ENCODE measurements at regions not wholly inside any gene's neighbourhood (a gene's known extent, or its start where the extent isn't known, plus 50 kb on each side); places are given as distances from the start of the nearest gene placed in this dataset.

DNA sequence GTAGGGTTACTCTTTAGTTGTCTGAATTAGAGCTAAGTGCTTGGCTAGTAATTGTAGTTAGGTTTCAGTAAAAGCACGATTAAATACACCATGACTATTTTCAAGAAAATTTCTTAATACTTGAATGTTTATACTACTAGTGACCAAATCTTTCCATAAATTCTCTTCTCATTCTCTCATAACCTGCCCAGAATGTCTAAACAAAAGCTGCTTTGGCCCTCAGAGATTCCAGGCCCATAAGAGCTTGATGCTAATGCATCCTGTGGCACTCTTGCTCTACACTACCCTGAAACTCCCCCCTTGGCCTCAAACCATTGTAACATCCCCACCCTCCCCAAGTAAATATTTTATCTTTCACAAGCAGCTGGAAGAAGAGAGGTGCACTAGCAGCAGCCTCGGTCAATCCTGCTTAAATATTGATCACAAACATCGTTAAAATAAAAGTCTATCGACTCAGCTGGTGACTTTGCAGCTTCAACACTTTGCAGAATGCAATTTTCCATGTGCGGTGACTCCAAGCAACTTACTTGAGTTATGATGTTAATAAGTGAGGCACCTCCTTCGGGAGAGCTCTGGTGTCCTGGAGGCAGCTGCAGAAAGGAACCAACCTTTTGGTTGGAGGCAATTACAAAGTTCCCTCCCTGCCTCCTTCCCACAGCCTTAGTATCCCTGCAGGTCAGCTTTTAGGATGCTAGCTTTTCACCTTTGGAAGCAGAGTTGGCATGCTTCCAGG is 315.6 kb upstream of the PLXNA2 start:
- H3K4me1 ChIP-seq: no peaks in the 10 kb centered on the region
- no peaks in the 10 kb centered on the region for H3K9me3 ChIP-seq (replicated peaks)
- no peak for DNase-seq
- H3K27me3 ChIP-seq: no peaks in the 10 kb centered on the region
- no peak overlapping the region for H3K4me3 ChIP-seq
- H3K36me3 ChIP-seq: no peaks in the 10 kb centered on the region
- H3K27ac ChIP-seq: no peak overlapping the region

GRCh38 chr1:208562151-208562960 is 318.2 kb upstream of the PLXNA2 start:
- Histone ChIP-seq H3K27ac (no peak overlapping the region), H3K36me3 (no peaks in the 10 kb centered on the region), H3K4me3 (no peak overlapping the region), H3K9me3 (replicated peaks) (no peaks in the 10 kb centered on the region), H3K27me3 (no peaks in the 10 kb centered on the region), H3K4me1 (no peaks in the 10 kb centered on the region)
- DNase-seq: no peak

- Histone ChIP-seq H3K27ac (no peak overlapping the region), H3K27me3 (no peaks in the 10 kb centered on the region), H3K4me3 (no peak overlapping the region), H3K36me3 (no peaks in the 10 kb centered on the region), H3K4me1 (no peaks in the 10 kb centered on the region), H3K9me3 (replicated peaks) (no peaks in the 10 kb centered on the region)
- DNase-seq: no peak
Observed at GRCh38 chr1:208564466-208564865, 320.3 kb upstream of the PLXNA2 start.

GRCh38 chr1:208565756-208566440 is 321.7 kb upstream of the PLXNA2 start:
- no peaks in the 10 kb centered on the region for H3K36me3 ChIP-seq
- no peak for DNase-seq
- H3K27me3 ChIP-seq: no peaks in the 10 kb centered on the region

GRCh38 chr1:208569181-208569580 is 325.0 kb upstream of the PLXNA2 start:
- H3K36me3 ChIP-seq: no peaks in the 10 kb centered on the region
- no peak overlapping the region for H3K27ac ChIP-seq
- no peaks in the 10 kb centered on the region for H3K4me1 ChIP-seq
- no peak overlapping the region for H3K4me3 ChIP-seq
- no peaks in the 10 kb centered on the region for H3K9me3 ChIP-seq (replicated peaks)
- DNase-seq: no peak
- no peaks in the 10 kb centered on the region for H3K27me3 ChIP-seq

More at GRCh38 chr1:208565756-208566440, 321.7 kb upstream of the PLXNA2 start:
- Histone ChIP-seq H3K4me1 (no peaks in the 10 kb centered on the region), H3K27ac (no peak overlapping the region), H3K4me3 (no peak overlapping the region), H3K9me3 (replicated peaks) (no peaks in the 10 kb centered on the region)

DNA sequence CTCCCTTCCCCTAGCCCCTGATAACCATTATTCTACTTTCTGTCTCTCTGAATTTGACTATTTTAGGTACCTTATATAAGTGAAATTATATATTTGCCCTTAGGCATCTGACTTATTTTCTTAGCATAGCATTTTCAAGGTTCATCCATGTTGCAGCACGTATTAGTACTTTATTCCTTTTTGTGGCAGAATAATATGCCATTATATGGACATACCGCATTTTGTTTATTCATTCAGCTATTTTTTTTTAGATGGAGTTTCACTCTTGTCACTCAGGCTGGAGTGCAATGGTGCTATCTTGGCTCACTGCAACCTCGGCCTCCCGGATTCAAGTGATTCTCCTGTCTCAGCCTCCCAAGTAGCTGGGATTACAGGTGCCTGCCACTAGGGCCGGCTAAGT is 326.2 kb upstream of the PLXNA2 start:
- no peak for DNase-seq
- no peak overlapping the region for H3K4me3 ChIP-seq
- no peaks in the 10 kb centered on the region for H3K27me3 ChIP-seq
- H3K4me1 ChIP-seq: no peaks in the 10 kb centered on the region
- H3K36me3 ChIP-seq: no peaks in the 10 kb centered on the region
- H3K9me3 ChIP-seq (replicated peaks): no peaks in the 10 kb centered on the region
- no peak overlapping the region for H3K27ac ChIP-seq

DNA sequence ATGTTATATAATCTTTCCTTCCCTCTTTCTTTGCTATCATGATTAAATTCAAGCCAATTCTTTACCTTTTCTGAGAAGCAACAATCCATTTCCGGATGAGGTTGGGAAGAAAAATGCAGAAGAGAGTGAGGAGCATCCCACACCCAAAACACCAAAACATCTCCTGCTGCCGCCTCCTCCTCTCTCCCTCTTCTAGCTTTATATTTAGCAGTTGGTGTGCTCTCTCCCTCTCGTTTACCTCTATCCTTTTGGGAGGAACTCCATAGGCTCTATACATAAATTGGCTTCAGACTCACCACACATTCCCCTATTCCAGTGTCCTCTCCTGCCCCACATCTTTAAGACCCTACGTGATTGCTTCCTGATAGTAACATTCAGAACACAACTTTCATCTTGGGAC is 332.2 kb upstream of the PLXNA2 start:
- no peak overlapping the region for H3K4me3 ChIP-seq
- H3K27me3 ChIP-seq: no peaks in the 10 kb centered on the region
- H3K36me3 ChIP-seq: no peaks in the 10 kb centered on the region
- DNase-seq: no peak
- H3K9me3 ChIP-seq (replicated peaks): no peaks in the 10 kb centered on the region
- no peak overlapping the region for H3K27ac ChIP-seq
- H3K4me1 ChIP-seq: no peaks in the 10 kb centered on the region

DNA sequence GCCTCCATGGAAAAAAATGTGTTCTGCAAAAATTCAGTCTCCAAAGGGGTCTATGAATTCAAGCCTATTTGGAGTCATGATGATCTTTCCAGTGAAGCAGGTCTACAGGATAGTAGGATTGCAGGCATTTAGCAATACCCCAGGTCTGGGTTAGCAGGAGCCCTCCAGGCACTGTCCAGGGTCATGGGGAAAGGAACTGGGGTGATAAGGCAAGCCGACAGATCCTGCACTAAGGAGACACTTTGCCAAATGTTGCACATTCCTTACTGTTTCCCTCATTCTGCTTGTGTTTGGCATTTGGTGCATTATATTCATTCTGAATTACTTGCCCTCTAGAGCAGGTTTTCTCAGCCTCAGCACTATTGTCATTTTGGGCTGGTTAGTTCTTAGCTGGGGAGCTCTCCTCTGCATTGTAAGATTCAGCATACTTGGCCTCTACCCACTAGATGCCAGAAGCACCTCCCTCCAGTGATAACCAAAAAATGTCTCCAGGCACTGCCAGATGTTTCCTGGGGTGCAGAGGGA is 333.3 kb upstream of the PLXNA2 start:
- no peak for DNase-seq
- H3K27me3 ChIP-seq: no peaks in the 10 kb centered on the region
- H3K4me3 ChIP-seq: no peak overlapping the region
- no peaks in the 10 kb centered on the region for H3K9me3 ChIP-seq (replicated peaks)
- H3K36me3 ChIP-seq: no peaks in the 10 kb centered on the region
- no peaks in the 10 kb centered on the region for H3K4me1 ChIP-seq
- H3K27ac ChIP-seq: no peak overlapping the region

GRCh38 chr1:208581209-208581608 is 337.0 kb upstream of the PLXNA2 start:
- DNase-seq: peak in 1 of 2 experiments; percentile 16
- Histone ChIP-seq H3K27me3 (no peaks in the 10 kb centered on the region), H3K36me3 (no peaks in the 10 kb centered on the region), H3K4me1 (no peaks in the 10 kb centered on the region), H3K4me3 (no peak overlapping the region), H3K27ac (no peak overlapping the region), H3K9me3 (replicated peaks) (no peaks in the 10 kb centered on the region)

GRCh38 chr1:208581667-208582066 is 337.5 kb upstream of the PLXNA2 start:
- Histone ChIP-seq H3K4me3 (no peak overlapping the region), H3K9me3 (replicated peaks) (no peaks in the 10 kb centered on the region), H3K4me1 (no peaks in the 10 kb centered on the region), H3K36me3 (no peaks in the 10 kb centered on the region), H3K27ac (no peak overlapping the region), H3K27me3 (no peaks in the 10 kb centered on the region)
- no peak for DNase-seq

DNA sequence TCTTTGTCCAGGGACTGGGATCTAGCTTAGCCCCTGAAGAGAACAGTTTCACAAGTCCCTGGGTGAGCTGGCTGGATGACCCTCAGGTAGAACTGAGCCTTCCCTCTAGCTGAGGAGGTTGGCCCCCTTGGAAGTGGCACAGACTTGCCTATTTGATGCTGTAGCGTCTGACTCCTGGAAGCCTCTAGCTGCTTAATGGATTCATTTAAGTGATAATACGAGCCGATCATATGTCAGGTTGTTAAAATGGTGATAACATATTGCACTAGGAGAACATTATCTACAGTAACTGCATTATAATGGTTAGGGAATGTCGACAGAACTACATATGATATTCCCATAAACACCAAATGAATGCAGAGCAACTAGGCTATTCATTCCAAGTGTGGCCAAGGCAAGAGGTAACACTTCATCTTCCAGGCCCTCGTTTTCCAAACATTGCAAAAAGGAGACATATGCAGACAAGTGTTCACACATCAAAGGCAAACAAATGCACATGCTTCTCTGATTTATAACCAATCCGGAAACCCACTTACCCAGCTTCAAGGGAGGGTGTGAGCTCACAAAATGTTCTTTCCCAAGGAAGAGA is 340.1 kb upstream of the PLXNA2 start:
- Histone ChIP-seq H3K9me3 (replicated peaks) (no peaks in the 10 kb centered on the region), H3K4me3 (no peak overlapping the region), H3K4me1 (no peaks in the 10 kb centered on the region), H3K27me3 (no peaks in the 10 kb centered on the region), H3K27ac (no peak overlapping the region), H3K36me3 (no peaks in the 10 kb centered on the region)
- DNase-seq: no peak

- DNase-seq: no peak
- Histone ChIP-seq H3K27ac (no peak overlapping the region), H3K9me3 (replicated peaks) (no peaks in the 10 kb centered on the region), H3K27me3 (peaks cover 5% of the 10 kb centered on the region), H3K36me3 (no peaks in the 10 kb centered on the region), H3K4me1 (no peaks in the 10 kb centered on the region), H3K4me3 (no peak overlapping the region)
Observed at GRCh38 chr1:208587110-208587509, 342.9 kb upstream of the PLXNA2 start.

GRCh38 chr1:208593306-208594006 is 349.3 kb upstream of the PLXNA2 start:
- no peaks in the 10 kb centered on the region for H3K9me3 ChIP-seq (replicated peaks)
- H3K27ac ChIP-seq: no peak overlapping the region
- no peak overlapping the region for H3K4me3 ChIP-seq
- no peaks in the 10 kb centered on the region for H3K36me3 ChIP-seq
- H3K4me1 ChIP-seq: no peaks in the 10 kb centered on the region
- H3K27me3 ChIP-seq: peaks cover 5% of the 10 kb centered on the region
- no peak for DNase-seq

- Histone ChIP-seq H3K4me1 (no peaks in the 10 kb centered on the region), H3K4me3 (no peak overlapping the region), H3K36me3 (no peaks in the 10 kb centered on the region), H3K27ac (no peak overlapping the region), H3K27me3 (peaks cover 5% of the 10 kb centered on the region), H3K9me3 (replicated peaks) (no peaks in the 10 kb centered on the region)
- DNase-seq: no peak
Observed at GRCh38 chr1:208595236-208595635, 351.1 kb upstream of the PLXNA2 start.

Data from SJCRH30 (cell line).